GM12875 (cell line): ENCODE measurements at regions not wholly inside any gene's neighbourhood (a gene's known extent, or its start where the extent isn't known, plus 50 kb on each side); places are given as distances from the start of the nearest gene placed in this dataset.

Experiments used
- H3K4me3 ChIP-seq: one replicate; pipeline ENCODE4 v1.5.1; 2011; ENCODE audit warnings: low read depth, low read length, control low read depth
- TF ChIP-seq, protein P1 (sequence below): IDR thresholded peaks from 2 replicates; pipeline ENCODE4 v1.5.1; 2011; ENCODE audit warnings: low read depth, mild to moderate bottlenecking, control low read depth, inconsistent platforms, low read length, moderate library complexity, borderline replicate concordance; ENCODE audit not compliant: insufficient read depth

DNA sequence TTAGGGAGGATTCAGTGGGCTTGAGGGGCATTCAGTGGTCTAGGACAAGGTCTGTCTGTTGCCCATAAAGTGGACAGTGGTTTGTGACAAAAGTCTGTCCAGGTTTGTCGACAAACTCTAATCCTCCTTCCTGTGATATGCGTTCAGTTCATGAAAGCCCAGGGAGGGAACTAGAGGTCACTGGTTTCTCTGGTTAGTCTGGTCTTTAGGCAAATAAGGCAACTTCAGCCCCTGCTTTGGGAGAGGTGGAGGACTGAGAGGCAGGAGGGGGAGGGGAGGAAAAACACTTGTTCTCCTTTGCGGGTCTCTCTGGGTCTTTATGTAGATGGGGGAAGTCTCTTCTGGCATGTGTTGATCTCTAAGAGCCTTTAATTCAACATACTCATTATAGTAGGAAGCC lies 235.1 kb upstream of the PWP1 start:
- H3K4me3 ChIP-seq, result no peak overlapping the region
- TF ChIP-seq, protein P1, sequence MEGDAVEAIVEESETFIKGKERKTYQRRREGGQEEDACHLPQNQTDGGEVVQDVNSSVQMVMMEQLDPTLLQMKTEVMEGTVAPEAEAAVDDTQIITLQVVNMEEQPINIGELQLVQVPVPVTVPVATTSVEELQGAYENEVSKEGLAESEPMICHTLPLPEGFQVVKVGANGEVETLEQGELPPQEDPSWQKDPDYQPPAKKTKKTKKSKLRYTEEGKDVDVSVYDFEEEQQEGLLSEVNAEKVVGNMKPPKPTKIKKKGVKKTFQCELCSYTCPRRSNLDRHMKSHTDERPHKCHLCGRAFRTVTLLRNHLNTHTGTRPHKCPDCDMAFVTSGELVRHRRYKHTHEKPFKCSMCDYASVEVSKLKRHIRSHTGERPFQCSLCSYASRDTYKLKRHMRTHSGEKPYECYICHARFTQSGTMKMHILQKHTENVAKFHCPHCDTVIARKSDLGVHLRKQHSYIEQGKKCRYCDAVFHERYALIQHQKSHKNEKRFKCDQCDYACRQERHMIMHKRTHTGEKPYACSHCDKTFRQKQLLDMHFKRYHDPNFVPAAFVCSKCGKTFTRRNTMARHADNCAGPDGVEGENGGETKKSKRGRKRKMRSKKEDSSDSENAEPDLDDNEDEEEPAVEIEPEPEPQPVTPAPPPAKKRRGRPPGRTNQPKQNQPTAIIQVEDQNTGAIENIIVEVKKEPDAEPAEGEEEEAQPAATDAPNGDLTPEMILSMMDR, result no peak

DNA sequence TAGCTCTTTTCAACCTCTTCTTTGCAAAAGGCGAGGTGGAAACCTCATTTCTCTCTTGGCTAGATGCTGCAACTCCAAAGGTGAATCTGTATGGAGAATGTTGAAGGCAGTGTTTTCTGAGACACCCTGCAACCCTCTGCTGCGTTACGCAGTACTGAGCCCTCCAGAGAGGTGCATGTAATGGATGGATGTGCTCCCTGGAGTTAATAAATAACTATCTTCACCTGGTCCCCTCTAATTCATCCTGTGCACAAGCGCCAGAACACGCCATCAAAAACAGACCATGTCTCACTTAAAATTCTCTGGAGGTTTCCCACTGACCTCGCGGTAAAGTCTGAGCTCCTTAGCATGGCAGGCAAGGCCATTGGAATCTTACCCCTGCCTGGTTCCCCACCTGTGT lies 234.4 kb upstream of the PWP1 start:
- no peak overlapping the region for H3K4me3 ChIP-seq
- TF ChIP-seq, protein P1, result no peak

DNA sequence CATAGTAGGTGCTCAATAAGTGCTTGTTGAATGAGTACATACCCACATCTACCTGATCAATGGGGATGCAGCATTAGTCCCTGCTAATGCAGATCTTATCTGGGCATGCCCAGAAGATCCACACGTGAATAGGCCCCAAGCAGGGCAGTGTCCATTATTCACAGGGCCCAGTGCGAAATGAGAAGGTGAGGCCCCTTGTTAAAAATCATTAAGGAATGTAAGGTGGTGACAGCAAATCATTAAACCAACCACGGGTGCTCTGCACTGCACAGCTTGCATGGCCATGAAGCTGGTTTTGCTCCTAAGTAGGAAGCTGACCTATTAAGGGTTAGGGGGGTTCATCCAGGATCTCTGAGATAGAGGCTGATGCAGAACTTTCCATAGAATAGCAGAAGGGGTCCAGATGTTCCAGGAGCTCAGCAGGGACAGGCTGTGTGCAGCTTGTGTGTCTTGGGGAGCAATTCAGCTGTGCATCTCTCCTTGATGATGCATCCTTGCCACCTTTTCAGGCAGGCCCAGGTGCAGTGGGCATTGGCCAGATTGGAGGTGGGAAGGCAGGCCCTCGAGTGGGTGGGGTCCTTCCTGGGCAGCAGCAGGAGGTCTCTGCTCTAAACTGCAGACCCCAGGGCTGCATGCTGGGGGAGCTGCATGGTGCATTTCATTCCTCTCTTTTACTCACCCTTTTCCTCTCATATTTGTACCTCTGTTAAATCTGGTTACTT lies 231.3 kb upstream of the PWP1 start:
- TF ChIP-seq, protein P1, result no peak

DNA sequence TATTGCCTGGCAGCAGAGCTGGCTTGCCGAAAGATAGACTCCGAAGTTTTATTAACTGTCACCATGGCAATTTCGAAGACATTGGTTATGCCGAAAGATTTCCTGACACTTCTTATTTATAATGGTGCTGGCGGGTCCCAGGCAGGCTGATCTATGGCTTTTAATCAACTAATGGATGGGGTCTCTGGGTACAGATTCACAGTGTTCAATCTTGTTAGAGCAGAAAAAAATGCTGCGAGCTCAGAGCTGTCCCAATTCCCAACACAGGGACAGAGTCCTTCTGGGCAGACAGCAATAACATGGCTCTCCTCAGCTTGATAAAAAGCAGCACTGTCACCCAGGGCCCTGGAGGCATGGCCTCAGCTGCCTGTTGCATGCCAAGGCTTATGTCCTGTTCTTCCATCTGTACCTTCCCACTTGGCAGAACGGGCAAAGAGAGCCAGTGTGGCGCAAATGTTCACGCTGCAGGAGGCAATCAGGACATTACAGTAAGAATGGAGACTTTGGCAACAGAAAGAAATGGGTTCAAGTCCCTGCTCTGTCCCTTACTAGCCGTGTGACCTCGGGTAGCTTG lies 228.2 kb upstream of the PWP1 start:
- TF ChIP-seq, protein P1, result no peak
- no peak overlapping the region for H3K4me3 ChIP-seq

More for the DNA sequence above, 231.3 kb upstream of the PWP1 start:
- no peak overlapping the region for H3K4me3 ChIP-seq

DNA sequence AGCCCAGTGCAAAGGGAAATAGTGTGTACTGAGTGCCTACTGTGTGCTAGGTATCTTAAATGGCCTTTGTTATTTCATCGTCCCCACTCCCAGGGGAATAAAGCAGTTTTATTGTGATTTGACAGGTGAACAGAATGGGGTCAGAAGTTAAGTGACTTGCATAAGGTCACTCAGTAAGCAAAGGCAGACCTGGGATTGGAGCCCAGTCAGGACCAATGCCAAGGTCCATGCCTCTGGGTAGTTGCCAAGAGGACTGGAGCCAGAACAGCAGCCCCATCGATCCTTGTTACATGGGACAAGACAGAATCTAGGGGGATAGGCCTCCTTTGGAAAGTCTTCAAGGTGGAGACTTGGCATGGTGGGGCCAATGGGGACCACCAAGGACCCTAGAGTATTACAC lies 227.4 kb upstream of the PWP1 start:
- TF ChIP-seq, protein P1, result no peak
- no peak overlapping the region for H3K4me3 ChIP-seq

DNA sequence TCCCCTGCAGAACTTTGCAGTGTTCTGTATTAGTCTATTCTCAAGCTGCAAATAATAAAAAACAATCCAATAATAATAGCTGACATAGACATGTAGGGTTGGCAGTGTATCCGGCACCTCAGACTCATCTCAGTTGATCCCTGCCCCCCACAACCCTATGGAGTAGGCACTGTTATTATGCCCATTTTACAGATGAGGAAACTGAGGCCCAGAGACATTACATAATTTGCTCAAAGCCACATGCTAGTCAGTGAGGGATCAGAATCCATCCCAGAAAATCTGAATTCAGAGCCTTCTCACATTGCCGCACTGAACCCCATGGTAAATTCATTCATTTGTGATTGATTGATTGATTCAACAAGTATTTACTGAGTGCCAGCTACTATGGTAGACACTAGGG lies 226.6 kb upstream of the PWP1 start:
- no peak overlapping the region for H3K4me3 ChIP-seq
- TF ChIP-seq, protein P1, result no peak

DNA sequence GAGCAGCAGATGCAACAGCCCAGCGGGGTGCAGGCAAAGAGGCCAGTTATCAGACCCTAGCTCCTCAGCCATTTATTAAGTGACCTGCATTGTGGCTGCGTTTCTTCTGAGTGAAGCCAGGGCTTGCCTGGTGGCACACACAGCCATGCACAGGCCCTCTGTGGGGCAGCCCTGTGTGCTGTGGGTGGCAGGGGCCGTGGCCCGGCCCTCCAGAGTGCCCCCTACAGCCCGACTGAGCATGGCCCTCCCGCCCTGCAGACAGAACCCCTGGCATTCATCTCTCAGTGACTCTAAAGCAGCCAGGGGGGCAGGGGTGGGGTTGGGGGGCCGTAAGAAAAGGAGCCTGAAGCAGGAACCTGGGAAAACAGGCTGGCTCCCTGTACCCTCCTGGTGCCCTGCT lies 226.0 kb upstream of the PWP1 start:
- TF ChIP-seq, protein P1, result no peak
- H3K4me3 ChIP-seq, result no peak overlapping the region
